ENCODE measurements at regions not wholly inside any gene's neighbourhood (a gene's known extent, or its start where the extent isn't known, plus 50 kb on each side); places are given as distances from the start of the nearest gene placed in this dataset.

- Histone ChIP-seq H3K4me2 (ENCODE audit: insufficient read depth in 1 of 2, low read depth in 2 of 2, low read length in 2 of 2) (no peak overlapping the region), H2BK120ac (replicated peaks; ENCODE audit: low read depth, low read length) (no peak overlapping the region), H4K20me1 (replicated peaks in 1 of 2; ENCODE audit: control insufficient read depth in 1 of 2, insufficient read depth in 2 of 2, low read length in 2 of 2) (no peaks in the 10 kb centered on the region), H3K56ac (replicated peaks; ENCODE audit: insufficient read length, low read depth, low read length) (no peak overlapping the region), H2AFZ (ENCODE audit: low read length) (no peak overlapping the region), H3K14ac (ENCODE audit: insufficient read length) (no peak overlapping the region), H3K4ac (replicated peaks; ENCODE audit: insufficient read length, low read depth, low read length) (no peak overlapping the region), H3K27ac (ENCODE audit: low read depth, low read length) (no peak overlapping the region), H3K9ac (replicated peaks in 1 of 4; ENCODE audit: extremely low read depth in 1 of 4, low read depth in 3 of 4, low read length in 3 of 4) (no peak overlapping the region), H3K23me2 (ENCODE audit: low read depth, low read length) (no peaks in the 10 kb centered on the region), H3K18ac (ENCODE audit: extremely low read depth, low read length) (no peak overlapping the region), H3K4me3 (ENCODE audit: extremely low read depth in 1 of 4, insufficient read depth in 2 of 4, low read depth in 3 of 4, low read length in 4 of 4) (no peak overlapping the region), H3K36me3 (ENCODE audit: control insufficient read depth in 2 of 4, insufficient read depth in 4 of 4, low read length in 3 of 4) (no peaks in the 10 kb centered on the region), H2BK20ac (ENCODE audit: low read length) (no peak overlapping the region), H2BK5ac (ENCODE audit: low read depth, low read length) (no peak overlapping the region), H2AK5ac (ENCODE audit: low read depth, low read length) (no peak overlapping the region), H2BK12ac (ENCODE audit: low read depth, low read length) (no peak overlapping the region), H3K4me1 (replicated peaks in 1 of 4; ENCODE audit: control insufficient read depth in 3 of 4, insufficient read depth in 4 of 4, low read length in 3 of 4) (no peaks in the 10 kb centered on the region), H3K27me3 (replicated peaks in 1 of 4; ENCODE audit: control insufficient read depth in 3 of 4, extremely low read depth in 1 of 4, insufficient read depth in 3 of 4, low read length in 3 of 4) (no peaks in the 10 kb centered on the region), H4K5ac (ENCODE audit: insufficient read length, low read depth, low read length) (no peak overlapping the region), H3K79me1 (ENCODE audit: low read depth, low read length) (no peaks in the 10 kb centered on the region), H3K79me2 (ENCODE audit: control insufficient read depth in 1 of 2, insufficient read depth in 2 of 2, low read length in 2 of 2) (no peaks in the 10 kb centered on the region), H3K23ac (ENCODE audit: insufficient read length) (no peak overlapping the region), H4K91ac (replicated peaks; ENCODE audit: insufficient read length, low read length) (no peak overlapping the region), H4K8ac (ENCODE audit: extremely low read depth, insufficient read depth, low read length) (no peak overlapping the region), H3K9me3 (ENCODE audit: insufficient read depth in 2 of 2, low read depth in 1 of 2, low read length in 1 of 2) (no peaks in the 10 kb centered on the region), H2BK15ac (ENCODE audit: low read length) (no peak overlapping the region)
- 85% methylated on average over 2 of the region's 2 CpGs; no CpG with 5 or more reads in 1 of the 2 experiments for WGBS, 2 experiments (ENCODE audit: extremely low coverage in 1 of 2, insufficient coverage in 1 of 2, insufficient read length in 1 of 2, insufficient replicate concordance in 2 of 2, low coverage in 1 of 2, low lambda C conversion rate in 2 of 2, missing lambda C conversion rate in 1 of 2)
- ChIA-PET POLR2A (ENCODE audit: partially characterized antibody) (no interaction called here), CTCF (ENCODE audit: partially characterized antibody) (no interaction called here)
- TF ChIP-seq FOSL1 (IDR thresholded peaks at IDR 0.05; ENCODE audit: insufficient read depth, low read depth, low read length) (no peak), POLR2A (IDR thresholded peaks at IDR 0.05; ENCODE audit: control extremely low read depth in 1 of 2, low read depth in 2 of 2, low read length in 2 of 2) (no peak), CBX5 (IDR thresholded peaks at IDR 0.05; ENCODE audit: low read depth, low read length) (no peak), CREB1 (IDR thresholded peaks at IDR 0.05) (no peak), SIX5 (IDR thresholded peaks at IDR 0.05; ENCODE audit: low read depth, low read length) (no peak), EGR1 (IDR thresholded peaks at IDR 0.05; ENCODE audit: borderline replicate concordance, low read depth, low read length) (no peak), SIN3A (conservative IDR thresholded peaks at IDR 0.05 in 1 of 2, IDR thresholded peaks at IDR 0.05 in 1 of 2; ENCODE audit: low read depth in 1 of 2, low read length in 2 of 2) (no peak)
- no peak for FAIRE-seq
- DNase-seq (ENCODE audit: low read depth in 1 of 2, low spot score in 2 of 2): no peak
These were observed 203.7 kb downstream of the FAM181B start for GRCh38 chr11:82529936-82530335.

All from H1 (cell line).